Pancreas (tissue), 10 donors: ENCODE measurements at regions not wholly inside any gene's neighbourhood (a gene's known extent, or its start where the extent isn't known, plus 50 kb on each side); places are given as distances from the start of the nearest gene placed in this dataset.

Source experiments
- ATAC-seq, 4 donors: fragments of 200-7000 bp; cut with Tn5 transposase; one replicate each; pipeline versions ENCODE4 v1.8.0 to v1.9.1; 2020; ENCODE audit warnings: mild to moderate bottlenecking in 4 of 4, moderate library complexity in 4 of 4
- DNase-seq, 6 donors: peaks; one replicate each; pipeline ENCODE4 v3.0.0-alpha.2; 2020
- FAIRE-seq: peaks from 2 replicates; lab custom pipeline; 2012; peaks lifted over from hg19 to GRCh38; lab: Jason Lieb, UNC
- H3K27ac ChIP-seq, 4 donors: fragments of 200-600 bp; sonication (generic); 1 replicate in 3 of 4; 2 replicates in 1 of 4; pipeline versions ENCODE4 v1.5.0 to v1.8.0; 2020
- H3K27me3 ChIP-seq, 4 donors: fragments of 200-600 bp; one replicate each; pipeline ENCODE4 v1.8.0; 2021
- H3K36me3 ChIP-seq, 3 donors: fragments of 200-600 bp; sonication (generic) in 1 of 3; one replicate each; pipeline versions ENCODE4 v1.5.0 to v1.8.0; 2020 to 2021
- H3K4me1 ChIP-seq, 3 donors: fragments of 200-600 bp; one replicate each; pipeline ENCODE4 v1.8.0; 2021
- H3K4me3 ChIP-seq, 4 donors: fragments of 200-600 bp; sonication (generic) in 2 of 4; one replicate each; pipeline versions ENCODE4 v1.5.0 to v1.8.0; 2020 to 2021
- H3K9me3 ChIP-seq, 4 donors: fragments of 200-600 bp; one replicate each; pipeline ENCODE4 v1.8.0; 2021
- WGBS, 2 donors: extraction: QIAGEN DNeasy Blood & Tissue Kit; methylation state at CpG; one replicate each; pipeline ENCODE4 v1.1.7; 2013; 5-methylcytosine and 5-hydroxymethylcytosine counted together
- intact Hi-C, 3 donors: fragments of 100-400 bp; cut with DNase I; formaldehyde crosslinking; loops; one replicate each; pipeline versions ENCODE4 v1.11.1 to v1.14.2; 2022
- TF ChIP-seq, protein P1 (sequence below), 4 donors: fragments of 200-600 bp; sonication (generic) in 3 of 4; IDR thresholded peaks; one replicate each; pipeline versions ENCODE4 v1.5.0 to v1.8.0; 2021; ENCODE audit warnings: antibody characterized with exemption in 4 of 4
- donor health status: healthy with polysubstance abuse.
- donor health status: DM: no; HTN: no; CAD: no; lungs with moderate emphysema.
- donor health status: DM: no; HTN: no; CAD: no.
- donor health status: control.
- donor health status: control.
- donor health status: Bipolar disorder and iron deficiency.
- donor health status: DM: yes; HTN: yes; CAD: no.
- donor health status: DM: no; HTN: no; CAD: no.
- donor health status: DM: no; HTN: no; CAD: no.
- donor health status: DM: yes; HTN: yes; CAD: no.

- TF ChIP-seq, protein P1, sequence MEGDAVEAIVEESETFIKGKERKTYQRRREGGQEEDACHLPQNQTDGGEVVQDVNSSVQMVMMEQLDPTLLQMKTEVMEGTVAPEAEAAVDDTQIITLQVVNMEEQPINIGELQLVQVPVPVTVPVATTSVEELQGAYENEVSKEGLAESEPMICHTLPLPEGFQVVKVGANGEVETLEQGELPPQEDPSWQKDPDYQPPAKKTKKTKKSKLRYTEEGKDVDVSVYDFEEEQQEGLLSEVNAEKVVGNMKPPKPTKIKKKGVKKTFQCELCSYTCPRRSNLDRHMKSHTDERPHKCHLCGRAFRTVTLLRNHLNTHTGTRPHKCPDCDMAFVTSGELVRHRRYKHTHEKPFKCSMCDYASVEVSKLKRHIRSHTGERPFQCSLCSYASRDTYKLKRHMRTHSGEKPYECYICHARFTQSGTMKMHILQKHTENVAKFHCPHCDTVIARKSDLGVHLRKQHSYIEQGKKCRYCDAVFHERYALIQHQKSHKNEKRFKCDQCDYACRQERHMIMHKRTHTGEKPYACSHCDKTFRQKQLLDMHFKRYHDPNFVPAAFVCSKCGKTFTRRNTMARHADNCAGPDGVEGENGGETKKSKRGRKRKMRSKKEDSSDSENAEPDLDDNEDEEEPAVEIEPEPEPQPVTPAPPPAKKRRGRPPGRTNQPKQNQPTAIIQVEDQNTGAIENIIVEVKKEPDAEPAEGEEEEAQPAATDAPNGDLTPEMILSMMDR (IDR thresholded peaks at IDR 0.05): no peak
- no peaks in the 10 kb centered on the region for H3K27me3 ChIP-seq
- no peaks in the 10 kb centered on the region for H3K4me1 ChIP-seq
- H3K4me3 ChIP-seq: no peak overlapping the region
- intact Hi-C loops: no loop called here
- H3K27ac ChIP-seq: no peak overlapping the region
- no peak for ATAC-seq
- no peak for FAIRE-seq
- no peaks in the 10 kb centered on the region for H3K9me3 ChIP-seq
- DNase-seq: no peak
- WGBS, 2 donors: 92 to 98% methylated on average over 1 of the region's 1 CpG
- no peaks in the 10 kb centered on the region for H3K36me3 ChIP-seq
Observed at GRCh38 chr4:138945840-138946239, 69.7 kb upstream of the NOCT start.

DNA sequence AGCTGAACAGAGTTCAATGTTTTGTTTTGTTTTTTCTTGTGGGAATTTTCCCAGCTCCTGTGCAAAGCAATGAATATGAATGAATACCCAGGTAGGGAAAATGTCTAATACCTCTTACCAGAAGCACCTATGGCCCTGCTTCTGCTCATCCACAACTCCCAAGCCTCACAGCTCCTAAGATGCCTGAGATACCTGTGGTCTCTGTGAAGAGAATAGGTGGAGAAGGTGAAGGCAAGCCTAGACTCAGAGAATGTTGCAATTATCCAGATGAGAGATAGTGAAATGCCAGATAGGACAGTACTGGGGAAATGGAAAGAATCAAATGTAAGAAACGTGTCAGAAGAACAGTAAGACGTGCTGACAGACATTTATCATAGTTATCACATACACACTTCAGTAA is 70.2 kb upstream of the NOCT start:
- Histone ChIP-seq H3K9me3 (no peaks in the 10 kb centered on the region), H3K36me3 (no peaks in the 10 kb centered on the region), H3K4me1 (no peaks in the 10 kb centered on the region), H3K4me3 (no peak overlapping the region), H3K27ac (no peak overlapping the region), H3K27me3 (no peaks in the 10 kb centered on the region)
- no peak for ATAC-seq
- 59 to 61% methylated on average over 2 of the region's 2 CpGs for WGBS, 2 donors
- no peak for FAIRE-seq
- TF ChIP-seq, protein P1 (IDR thresholded peaks at IDR 0.05): no peak
- intact Hi-C loops: no loop called here
- DNase-seq: no peak

GRCh38 chr4:138943893-138944292 is 71.7 kb upstream of the NOCT start:
- FAIRE-seq (no peak), ATAC-seq (no peak), DNase-seq (no peak)
- TF ChIP-seq, protein P1 (IDR thresholded peaks at IDR 0.05): no peak
- Histone ChIP-seq H3K27ac (no peak overlapping the region), H3K36me3 (no peaks in the 10 kb centered on the region), H3K27me3 (no peaks in the 10 kb centered on the region), H3K4me1 (no peaks in the 10 kb centered on the region), H3K4me3 (no peak overlapping the region), H3K9me3 (no peaks in the 10 kb centered on the region)
- 84 to 86% methylated on average over 5 of the region's 5 CpGs for WGBS, 2 donors
- intact Hi-C loops: no loop called here

- Histone ChIP-seq H3K27ac (no peak overlapping the region), H3K36me3 (no peaks in the 10 kb centered on the region), H3K9me3 (no peaks in the 10 kb centered on the region), H3K4me3 (no peak overlapping the region), H3K4me1 (no peaks in the 10 kb centered on the region), H3K27me3 (no peaks in the 10 kb centered on the region)
- no peak for ATAC-seq
- TF ChIP-seq, protein P1 (IDR thresholded peaks at IDR 0.05): no peak
- WGBS, 2 donors: 87 to 93% methylated on average over 1 of the region's 1 CpG
- intact Hi-C loops: no loop called here
- FAIRE-seq: no peak
- DNase-seq: no peak
Observed at GRCh38 chr4:138941037-138941436, 74.5 kb upstream of the NOCT start.

DNA sequence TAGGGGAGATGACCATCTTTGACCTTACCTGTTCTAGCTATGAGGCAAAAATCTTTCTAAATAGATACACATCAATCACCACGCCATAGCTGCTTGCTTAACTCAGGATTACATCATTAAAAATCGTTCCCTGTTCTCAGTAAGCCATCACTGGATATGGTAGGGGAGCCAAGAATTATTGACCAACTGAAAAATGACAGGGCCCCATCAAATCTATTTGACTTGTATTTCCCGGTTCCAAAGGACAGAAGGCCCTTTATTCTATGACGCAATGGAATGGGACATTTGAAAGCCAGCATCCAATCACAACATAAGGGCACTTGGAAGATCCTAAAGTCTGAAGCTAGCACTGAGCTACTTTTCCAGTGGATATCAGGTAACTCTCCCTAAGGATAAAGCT is 75.6 kb upstream of the NOCT start:
- H3K4me3 ChIP-seq: no peak overlapping the region
- no peaks in the 10 kb centered on the region for H3K4me1 ChIP-seq
- 33 to 39% methylated on average over 4 of the region's 4 CpGs for WGBS, 2 donors
- FAIRE-seq: no peak
- intact Hi-C loops: no loop called here
- H3K27me3 ChIP-seq: no peaks in the 10 kb centered on the region
- TF ChIP-seq, protein P1 (IDR thresholded peaks at IDR 0.05): no peak
- no peak for DNase-seq
- H3K36me3 ChIP-seq: no peaks in the 10 kb centered on the region
- H3K27ac ChIP-seq: no peak overlapping the region
- no peak for ATAC-seq
- no peaks in the 10 kb centered on the region for H3K9me3 ChIP-seq
